SK-N-SH (cell line): ENCODE measurements at regions not wholly inside any gene's neighbourhood (a gene's known extent, or its start where the extent isn't known, plus 50 kb on each side); places are given as distances from the start of the nearest gene placed in this dataset.

ENCODE experiments used
- CTCF ChIA-PET: fragments of 300-600, 350-600 bp; formaldehyde crosslinking; extraction: SDS; loops from one replicate; lab custom pipeline; 2021; lab: Yijun Ruan, JAX
- POLR2A ChIA-PET: fragments of 350-600 bp; sonication (Branson Sonifier 250); formaldehyde crosslinking; extraction: SDS; loops from one replicate; lab custom pipeline; 2020; ENCODE audit warnings: antibody characterized with exemption, inconsistent platforms; lab: Yijun Ruan, JAX
- DNase-seq: peaks from one replicate; pipeline ENCODE4 v3.0.0; 2012
- H2AFZ ChIP-seq: fragments of 200-600 bp; sonication (generic); 2 replicates; pipeline ENCODE4 v1.8.1; 2016; ENCODE audit warnings: antibody characterized with exemption, mild to moderate bottlenecking, low read depth
- H3F3A ChIP-seq: fragments of 200-600 bp; sonication (generic); replicated peaks from 2 replicates; pipeline ENCODE3; 2016; ENCODE audit warnings: antibody characterized with exemption, mild to moderate bottlenecking; ENCODE audit not compliant: insufficient read depth
- H3K27ac ChIP-seq, 2 experiments: fragments of 200-500 bp in 1 of 2; fragments of 200-600 bp in 1 of 2; sonication (Bioruptor generic) in 1 of 2; sonication (generic), shearing (Covaris generic) in 1 of 2; 2 replicates each; pipeline versions ENCODE4 v1.5.1 to v1.6.1; 2014 to 2016; ENCODE audit warnings: low read depth in 2 of 2, inconsistent platforms in 1 of 2, low read length in 1 of 2, mild to moderate bottlenecking in 1 of 2, mixed read lengths in 1 of 2
- H3K27me3 ChIP-seq: fragments of 200-600 bp; sonication (generic), shearing (Covaris generic); 2 replicates; pipeline ENCODE4 v1.6.1; 2016; ENCODE audit warnings: mixed run types; ENCODE audit not compliant: insufficient read depth
- H3K36me3 ChIP-seq, 2 experiments: fragments of 200-500 bp in 1 of 2; fragments of 200-600 bp in 1 of 2; sonication (Bioruptor generic) in 1 of 2; sonication (generic) in 1 of 2; replicated peaks in 1 of 2; 2 replicates each; pipeline versions ENCODE3 to v1.5.1; 2014 to 2016; ENCODE audit warnings: low read length in 1 of 2, mild to moderate bottlenecking in 1 of 2; ENCODE audit not compliant: insufficient read depth in 2 of 2, control insufficient read depth in 1 of 2
- H3K4me1 ChIP-seq, 2 experiments: fragments of 200-500 bp in 1 of 2; fragments of 200-600 bp in 1 of 2; sonication (Bioruptor generic) in 1 of 2; sonication (generic), shearing (Covaris generic) in 1 of 2; 2 replicates each; pipeline versions ENCODE4 v1.5.1 to v1.6.1; 2014 to 2016; ENCODE audit warnings: low read depth in 1 of 2, low read length in 1 of 2, mixed run types in 1 of 2; ENCODE audit not compliant: insufficient read depth in 2 of 2, control insufficient read depth in 1 of 2
- H3K4me2 ChIP-seq: fragments of 200-600 bp; sonication (generic), shearing (Covaris generic); 2 replicates; pipeline ENCODE4 v1.6.1; 2017; ENCODE audit warnings: mixed run types
- H3K4me3 ChIP-seq, 2 experiments: fragments of 200-500 bp in 1 of 2; fragments of 200-600 bp in 1 of 2; sonication (Bioruptor generic) in 1 of 2; sonication (generic), shearing (Covaris generic) in 1 of 2; 2 replicates each; pipeline versions ENCODE4 v1.5.1 to v1.8.1; 2014 to 2016; ENCODE audit warnings: low read depth in 2 of 2, inconsistent platforms in 1 of 2, low read length in 1 of 2, mild to moderate bottlenecking in 1 of 2, mixed read lengths in 1 of 2, moderate library complexity in 1 of 2
- H3K79me2 ChIP-seq: fragments of 200-600 bp; sonication (generic); 2 replicates; pipeline ENCODE4 v1.8.1; 2017; ENCODE audit warnings: mild to moderate bottlenecking; ENCODE audit not compliant: insufficient read depth
- H3K9ac ChIP-seq: fragments of 200-600 bp; sonication (generic); 2 replicates; pipeline ENCODE4 v1.6.1; 2017; ENCODE audit warnings: mixed run types
- H3K9me2 ChIP-seq: fragments of 200-600 bp; sonication (generic); 2 replicates; pipeline ENCODE4 v1.6.1; 2017; ENCODE audit warnings: mixed run types
- H3K9me3 ChIP-seq: fragments of 200-600 bp; sonication (generic); 2 replicates; pipeline ENCODE4 v1.6.1; 2017; ENCODE audit warnings: mixed run types, mild to moderate bottlenecking, moderate library complexity
- H4K20me1 ChIP-seq: fragments of 200-600 bp; sonication (generic); 2 replicates; pipeline ENCODE4 v1.6.1; 2017; ENCODE audit warnings: mild to moderate bottlenecking, mixed run types; ENCODE audit not compliant: insufficient read depth
- CHD2 ChIP-seq: fragments of 150-350 bp; IDR thresholded peaks from 2 replicates; pipeline ENCODE4 v1.6.1; 2018; ENCODE audit warnings: low read length; ENCODE audit not compliant: partially characterized antibody
- CTCF ChIP-seq: fragments of 200-600 bp; sonication (generic); IDR thresholded peaks from 2 replicates; pipeline ENCODE4 v1.6.1; 2017; ENCODE audit warnings: antibody characterized with exemption, mild to moderate bottlenecking, moderate library complexity
- ELF1 ChIP-seq: IDR thresholded peaks from 2 replicates; pipeline ENCODE4 v1.4.0; 2012
- EP300 ChIP-seq, 2 experiments: IDR thresholded peaks; 2 replicates each; pipeline versions ENCODE4 v1.4.0 to v1.6.1; 2012; ENCODE audit warnings: borderline replicate concordance in 1 of 2, low read depth in 1 of 2, low read length in 1 of 2
- GABPA ChIP-seq: IDR thresholded peaks from 2 replicates; pipeline ENCODE4 v1.4.0; 2012; ENCODE audit warnings: low read depth, mild to moderate bottlenecking
- GATA2 ChIP-seq: sonication (generic); formaldehyde crosslinking; IDR thresholded peaks from 2 replicates; pipeline ENCODE4 v1.5.0; 2020; ENCODE audit warnings: mild to moderate bottlenecking, missing genetic modification reagents
- JUND ChIP-seq: IDR thresholded peaks from 2 replicates; pipeline ENCODE4 v1.4.0; 2012
- MEF2A ChIP-seq: IDR thresholded peaks from 2 replicates; pipeline ENCODE4 v1.4.0; 2012; ENCODE audit warnings: low read depth, borderline replicate concordance
- MXI1 ChIP-seq: IDR thresholded peaks from 2 replicates; pipeline ENCODE4 v1.6.1; 2012; ENCODE audit warnings: mild to moderate bottlenecking, low read depth, low read length, improper control_type of control experiment
- NFIC ChIP-seq: IDR thresholded peaks from 2 replicates; pipeline ENCODE4 v1.4.0; 2012; ENCODE audit warnings: borderline replicate concordance
- POLR2AphosphoS5 ChIP-seq: IDR thresholded peaks from 2 replicates; pipeline ENCODE4 v1.6.1; 2012; ENCODE audit warnings: low read depth, low read length
- REST ChIP-seq: IDR thresholded peaks from 2 replicates; pipeline ENCODE4 v1.6.1; 2012; ENCODE audit warnings: mild to moderate bottlenecking, low read depth, low read length, moderate library complexity
- RXRA ChIP-seq: IDR thresholded peaks from 2 replicates; pipeline ENCODE4 v1.4.0; 2012; ENCODE audit warnings: low read depth, mild to moderate bottlenecking, borderline replicate concordance
- TAF1 ChIP-seq: IDR thresholded peaks from 2 replicates; pipeline ENCODE4 v1.6.1; 2012; ENCODE audit warnings: low read depth, mild to moderate bottlenecking, low read length, moderate library complexity, borderline replicate concordance
- TCF12 ChIP-seq: IDR thresholded peaks from 2 replicates; pipeline ENCODE4 v1.4.0; 2012
- USF1 ChIP-seq: IDR thresholded peaks from 2 replicates; pipeline ENCODE4 v1.4.0; 2012; ENCODE audit warnings: low read depth, borderline replicate concordance
- USF2 ChIP-seq: fragments of 150-350 bp; IDR thresholded peaks from 2 replicates; pipeline ENCODE4 v1.6.1; 2017; ENCODE audit warnings: antibody characterized with exemption, low read length, low read depth, borderline replicate concordance
- YY1 ChIP-seq: IDR thresholded peaks from 2 replicates; pipeline ENCODE4 v1.4.0; 2012; ENCODE audit warnings: low read depth, mild to moderate bottlenecking
- ZBTB33 ChIP-seq: IDR thresholded peaks from 2 replicates; pipeline ENCODE4 v1.4.0; 2012; ENCODE audit warnings: low read depth, borderline replicate concordance
- WGBS: methylation state at CpG from one replicate; pipeline ENCODE4 v1.1.6; 2017; ENCODE audit warnings: low lambda C conversion rate; 5-methylcytosine and 5-hydroxymethylcytosine counted together

- peak overlapping the region; percentile 77 for H3K4me2 ChIP-seq
- no peak for TF ChIP-seq ELF1
- no peak for TF ChIP-seq TCF12
- TF ChIP-seq MEF2A = no peak
- TF ChIP-seq TAF1 = no peak
- TF ChIP-seq YY1 = no peak
- TF ChIP-seq USF2 = no peak
- no peak for TF ChIP-seq NFIC
- no peak for TF ChIP-seq ZBTB33
- TF ChIP-seq REST = no peak
- no peak for TF ChIP-seq POLR2AphosphoS5
- no peak for TF ChIP-seq CTCF
- no peak for TF ChIP-seq CHD2
- no peak for TF ChIP-seq MXI1
- no peak for TF ChIP-seq EP300 (IDR thresholded peaks at IDR 0.05; ENCODE audit: borderline replicate concordance in 1 of 2, low read depth in 1 of 2, low read length in 1 of 2)
- TF ChIP-seq GABPA = no peak
- no peak for TF ChIP-seq USF1
- TF ChIP-seq GATA2 = no peak
- no peak for TF ChIP-seq RXRA
- TF ChIP-seq JUND = no peak
- no peak for DNase-seq
- WGBS = 21% methylated on average over 6 of the region's 15 CpGs
- no peak overlapping the region for H3K4me3 ChIP-seq
- H3K36me3 ChIP-seq = no peaks in the 10 kb centered on the region
- POLR2A ChIA-PET = no interaction called here
- H3K9me3 ChIP-seq = no peaks in the 10 kb centered on the region
- CTCF ChIA-PET = no interaction called here
- no peaks in the 10 kb centered on the region for H3K9me2 ChIP-seq
- no peak overlapping the region for H3K9ac ChIP-seq
- peaks cover 14% of the 10 kb centered on the region for H3F3A ChIP-seq
- no peak overlapping the region for H3K27ac ChIP-seq
- no peak overlapping the region for H2AFZ ChIP-seq
- peaks cover 35% of the 10 kb centered on the region; the same call in 1 of the 2 replicates for H3K27me3 ChIP-seq
- peaks cover 0 to 6% of the 10 kb centered on the region in 2 experiments; a peak in 1 of 4 replicates for H3K4me1 ChIP-seq
- H3K79me2 ChIP-seq = no peaks in the 10 kb centered on the region
- no peaks in the 10 kb centered on the region for H4K20me1 ChIP-seq
Observed at GRCh38 chr16:86995456-86995855, 321.7 kb downstream of the C16orf95 start.
